DMS114 treated with DMSO at 0.1 percent for 48 hours (cell line): ENCODE measurements at regions not wholly inside any gene's neighbourhood (a gene's known extent, or its start where the extent isn't known, plus 50 kb on each side); places are given as distances from the start of the nearest gene placed in this dataset.
"Not testable (repeated sequence)": the region's sequence is repeated elsewhere in the genome, so short reads cannot be mapped to it uniquely, and the experiment has no call there.

Experiments
- DNase-seq: peaks from one replicate; lab custom pipeline; 2025; ENCODE audit not compliant: unreplicated experiment; lab: John Stamatoyannopoulos, UW

GRCh38 chr6:164602415-164602814, 707.0 kb downstream of the C6orf118 start:
- not testable (repeated sequence) for DNase-seq

DNA sequence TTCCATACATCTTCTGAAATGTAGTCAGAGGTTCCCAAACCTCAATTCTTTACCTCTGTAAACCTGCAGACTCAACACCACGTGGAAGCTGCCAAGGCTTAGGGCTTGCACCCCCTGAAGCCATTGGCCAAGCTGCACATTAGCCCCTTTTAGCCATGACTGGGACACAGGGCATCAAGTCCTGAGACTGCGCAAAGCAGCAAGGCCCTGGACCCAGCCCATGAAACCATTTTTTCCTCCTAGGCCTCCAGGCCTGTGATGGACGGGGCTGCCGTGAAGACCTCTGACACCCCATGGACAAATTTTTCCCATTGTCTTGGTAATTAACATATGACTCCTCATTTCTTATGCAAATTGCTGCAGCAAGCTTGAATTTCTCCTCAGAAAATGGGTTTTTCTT, 727.8 kb downstream of the C6orf118 start:
- no peak for DNase-seq

GRCh38 chr6:164579035-164579434, 730.4 kb downstream of the C6orf118 start:
- no peak for DNase-seq

DNA sequence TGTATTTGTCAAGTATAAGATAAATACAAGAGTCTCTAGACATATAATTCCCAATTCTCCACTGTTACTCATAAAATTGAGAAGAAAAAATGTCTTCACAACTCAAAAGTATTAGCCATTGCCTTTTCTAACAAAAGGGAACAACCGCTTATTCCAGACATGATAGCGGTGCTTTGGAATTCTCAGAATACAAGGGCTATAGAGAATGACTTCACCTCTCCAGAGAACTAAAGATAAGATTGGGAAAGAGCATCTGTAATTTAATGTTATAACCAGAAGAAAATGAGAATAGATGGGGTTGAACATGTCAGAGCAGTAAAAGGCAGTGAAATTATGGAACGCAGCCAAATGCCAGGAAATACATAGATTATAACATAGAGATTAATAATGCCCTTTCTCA, 730.8 kb downstream of the C6orf118 start:
- DNase-seq, result no peak

DNA sequence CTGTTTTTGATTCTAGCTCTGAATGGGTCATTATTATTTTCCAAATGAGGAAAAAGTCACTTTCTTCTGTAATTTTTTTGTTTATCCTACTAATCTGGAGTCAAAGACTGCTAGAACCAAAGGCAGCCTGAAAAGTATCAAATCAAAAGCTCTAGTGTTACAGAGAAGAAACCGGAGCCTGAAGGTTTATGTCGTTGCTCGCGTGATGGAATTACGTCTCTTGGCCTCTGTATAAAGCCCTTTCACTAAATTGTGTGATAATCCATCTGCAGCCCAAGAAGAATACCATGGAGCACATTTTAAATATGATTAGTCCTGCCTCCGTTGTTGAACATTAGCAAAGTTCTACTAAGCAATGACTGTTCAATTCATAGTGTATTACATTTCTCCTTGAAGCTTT, 738.6 kb downstream of the C6orf118 start:
- DNase-seq, result no peak

DNA sequence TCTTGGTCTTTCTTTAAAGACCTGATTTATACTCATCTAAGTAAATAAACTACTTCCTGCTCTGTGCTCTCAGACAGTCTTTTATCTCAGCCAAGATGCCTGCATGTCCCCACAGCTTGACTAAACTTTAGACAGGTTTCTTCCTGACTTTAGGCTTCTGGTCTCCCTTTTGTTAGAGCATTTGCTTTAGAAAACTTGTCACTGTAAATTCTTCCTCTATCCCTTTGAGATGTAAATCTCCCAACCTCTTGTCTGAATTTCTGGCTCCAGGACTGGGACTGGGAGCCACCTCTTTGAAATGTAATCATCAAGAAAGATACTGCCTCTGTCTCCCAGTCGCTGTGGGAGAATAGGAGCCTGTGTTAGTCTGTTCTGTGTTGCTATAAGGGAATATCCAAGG, 739.9 kb downstream of the C6orf118 start:
- no peak for DNase-seq

DNA sequence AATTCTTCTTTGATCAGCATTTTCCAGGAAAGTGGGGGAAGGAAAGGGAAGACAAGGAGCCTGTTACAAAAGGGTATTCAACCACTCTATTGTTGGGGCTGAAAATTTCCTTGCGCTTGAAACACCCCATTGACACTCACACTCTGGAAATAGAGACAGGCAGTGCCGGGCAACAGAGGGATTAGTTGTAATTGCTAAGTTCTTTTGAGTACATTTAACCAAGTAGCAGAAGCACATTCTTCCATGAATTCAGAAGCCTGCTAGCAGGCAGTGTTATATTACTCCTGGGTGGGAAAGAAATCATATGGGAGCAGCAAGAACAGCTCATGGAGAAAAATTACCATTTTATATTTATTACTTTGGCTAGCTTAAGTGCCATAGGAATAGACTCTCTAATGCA, 745.5 kb downstream of the C6orf118 start:
- DNase-seq, result no peak

GRCh38 chr6:164561656-164562055, 747.7 kb downstream of the C6orf118 start:
- no peak for DNase-seq

- no peak for DNase-seq
These were observed 754.5 kb downstream of the C6orf118 start for GRCh38 chr6:164554700-164555476.

DNA sequence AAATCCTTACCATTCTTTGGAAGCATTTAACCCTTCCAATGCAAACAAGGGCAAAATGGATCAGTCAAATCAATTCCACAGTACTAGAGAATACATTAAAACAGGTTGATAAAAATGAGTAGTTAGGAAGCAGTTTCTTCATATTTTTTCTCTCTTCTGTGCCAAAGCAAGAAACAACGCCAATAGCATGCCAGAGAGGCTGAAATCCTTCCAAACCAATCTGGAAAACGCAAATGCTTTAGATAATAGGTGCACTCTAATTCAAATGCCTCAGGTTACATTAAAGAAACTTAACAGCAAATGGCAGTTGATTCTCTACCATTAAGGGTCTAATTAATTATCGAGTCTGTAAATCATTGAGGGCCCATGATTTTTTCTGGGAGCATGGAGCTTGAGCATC, 755.2 kb downstream of the C6orf118 start:
- DNase-seq, result no peak

DNA sequence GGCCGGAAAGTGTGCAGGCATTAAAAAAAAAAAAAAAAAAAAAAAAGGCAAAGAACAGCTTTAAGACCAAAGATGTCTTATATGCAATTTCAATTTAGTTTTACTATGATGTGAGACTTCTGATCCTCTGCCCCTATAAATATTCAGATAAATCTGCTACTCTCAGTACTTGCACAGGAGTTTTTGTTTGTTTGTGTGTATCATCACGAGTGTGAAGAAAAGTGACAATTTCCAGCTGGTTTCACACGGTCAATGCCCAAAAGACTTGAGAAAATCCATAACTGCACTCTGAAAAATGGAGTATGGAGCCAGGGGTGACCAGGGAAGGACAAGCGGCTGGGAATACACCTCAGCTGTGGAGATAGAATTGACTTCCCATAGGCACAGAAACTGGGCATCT, 757.7 kb downstream of the C6orf118 start:
- no peak for DNase-seq

DNA sequence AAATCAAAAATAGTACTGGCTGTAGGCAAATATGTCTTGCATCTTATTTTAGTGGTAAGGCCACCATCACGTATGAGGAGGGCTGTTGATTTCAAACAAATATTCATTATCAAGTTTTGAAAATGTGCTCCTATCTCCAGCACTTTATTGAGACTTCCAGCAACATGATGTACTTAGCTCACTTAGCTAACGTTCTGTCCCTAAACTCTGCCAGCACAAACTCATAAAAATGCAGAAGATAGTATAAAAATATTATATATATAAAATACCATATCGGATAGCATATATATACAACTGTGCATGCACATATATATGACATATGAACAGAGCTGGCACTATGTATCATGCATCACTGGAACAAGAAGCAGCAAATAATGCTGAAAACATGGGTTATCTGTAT, 762.3 kb downstream of the C6orf118 start:
- no peak for DNase-seq

DNA sequence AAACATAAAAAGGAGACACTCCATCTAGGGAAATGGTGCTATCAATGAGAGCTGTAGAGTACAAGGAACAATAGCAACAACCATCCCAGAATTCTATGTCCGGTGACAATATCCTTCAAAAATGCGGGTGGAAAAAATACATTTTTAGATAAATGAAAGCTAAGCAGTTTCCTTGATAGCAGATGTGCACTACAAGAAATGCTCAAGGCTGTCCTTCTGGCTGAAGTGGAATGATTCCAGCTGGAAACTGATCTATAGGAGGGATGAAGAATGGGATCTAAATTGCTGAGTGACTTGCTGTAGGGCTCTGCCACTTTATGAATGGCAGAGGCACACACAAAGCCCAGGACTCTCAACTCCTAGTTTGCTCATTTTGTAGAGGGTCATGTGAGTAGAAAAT, 763.1 kb downstream of the C6orf118 start:
- no peak for DNase-seq

DNA sequence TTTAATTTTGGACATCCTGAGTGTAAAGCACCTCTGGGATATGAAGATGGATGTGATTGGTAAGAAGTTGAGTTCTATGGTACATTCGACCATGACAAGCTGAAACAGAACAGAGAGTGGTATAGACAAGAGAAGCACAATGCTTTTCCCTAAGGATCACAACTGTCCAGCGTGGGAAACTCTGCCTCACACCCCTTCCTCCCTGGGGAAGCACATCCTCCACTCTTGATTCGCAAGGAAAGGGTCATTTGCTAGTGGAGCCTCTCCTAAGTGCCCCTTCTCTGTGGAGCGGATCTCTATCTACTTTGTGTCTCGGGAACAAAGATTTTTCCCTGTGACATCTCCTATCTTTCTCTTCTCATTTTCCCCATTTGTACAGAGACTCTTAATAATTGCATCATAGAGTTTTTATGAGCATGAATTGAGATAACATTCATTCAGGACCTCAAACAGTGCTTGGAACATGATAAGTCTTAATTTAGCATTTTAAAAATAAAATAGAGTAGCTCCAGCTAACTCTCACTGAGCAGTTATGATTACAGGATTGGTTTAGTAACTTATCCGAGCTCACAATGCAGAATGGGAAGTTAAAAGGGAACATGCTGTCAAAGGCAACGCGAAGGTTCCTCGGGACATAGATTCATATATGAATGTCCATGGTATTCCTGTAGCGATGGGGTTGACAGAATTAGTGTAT, 775.2 kb downstream of the C6orf118 start:
- DNase-seq, result no peak

GRCh38 chr6:164533045-164533362, 776.4 kb downstream of the C6orf118 start:
- DNase-seq, result no peak

- no peak for DNase-seq
These were observed 777.0 kb downstream of the C6orf118 start for GRCh38 chr6:164532198-164533044.

DNA sequence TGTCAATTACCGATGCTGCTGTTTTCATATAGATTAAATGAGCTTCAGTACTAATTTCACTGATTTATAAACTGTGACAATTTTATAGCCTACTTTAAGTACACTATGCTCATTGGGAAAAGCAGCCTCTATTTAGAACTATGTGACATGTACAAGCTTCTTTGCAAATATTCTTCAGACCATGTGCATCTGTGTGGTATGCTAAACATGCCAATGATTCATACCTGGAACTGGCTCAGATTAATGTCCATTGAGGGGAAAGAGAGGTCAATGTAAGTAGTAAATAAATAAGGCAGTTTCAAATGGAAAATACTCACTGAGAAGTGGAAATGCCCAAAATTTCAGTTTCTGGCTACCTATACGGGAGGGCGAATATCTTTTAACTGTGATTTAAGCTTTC, 777.7 kb downstream of the C6orf118 start:
- no peak for DNase-seq

GRCh38 chr6:164528539-164528938, 780.9 kb downstream of the C6orf118 start:
- DNase-seq, result no peak

- no peak for DNase-seq
These were observed 786.2 kb downstream of the C6orf118 start for GRCh38 chr6:164523087-164523654.

DNA sequence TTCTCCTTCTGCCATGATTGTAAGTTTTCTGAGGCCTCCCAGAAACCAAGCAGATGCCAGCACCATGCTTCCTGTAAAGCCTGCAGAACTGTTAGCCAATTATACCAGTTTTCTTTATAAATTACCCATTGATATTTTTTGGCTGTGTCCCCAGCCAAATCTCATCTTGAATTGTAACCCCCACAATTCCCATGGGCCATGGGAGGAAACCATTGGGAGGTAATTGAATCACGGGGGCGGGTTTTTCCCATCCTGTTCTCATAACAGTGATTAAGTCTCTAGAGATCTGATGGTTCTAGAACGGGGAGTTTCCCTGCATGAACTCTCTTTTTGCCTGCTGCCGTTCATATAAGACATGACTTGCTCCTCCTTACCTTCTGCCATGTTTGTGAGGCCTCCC, 788.5 kb downstream of the C6orf118 start:
- DNase-seq, result no peak

DNA sequence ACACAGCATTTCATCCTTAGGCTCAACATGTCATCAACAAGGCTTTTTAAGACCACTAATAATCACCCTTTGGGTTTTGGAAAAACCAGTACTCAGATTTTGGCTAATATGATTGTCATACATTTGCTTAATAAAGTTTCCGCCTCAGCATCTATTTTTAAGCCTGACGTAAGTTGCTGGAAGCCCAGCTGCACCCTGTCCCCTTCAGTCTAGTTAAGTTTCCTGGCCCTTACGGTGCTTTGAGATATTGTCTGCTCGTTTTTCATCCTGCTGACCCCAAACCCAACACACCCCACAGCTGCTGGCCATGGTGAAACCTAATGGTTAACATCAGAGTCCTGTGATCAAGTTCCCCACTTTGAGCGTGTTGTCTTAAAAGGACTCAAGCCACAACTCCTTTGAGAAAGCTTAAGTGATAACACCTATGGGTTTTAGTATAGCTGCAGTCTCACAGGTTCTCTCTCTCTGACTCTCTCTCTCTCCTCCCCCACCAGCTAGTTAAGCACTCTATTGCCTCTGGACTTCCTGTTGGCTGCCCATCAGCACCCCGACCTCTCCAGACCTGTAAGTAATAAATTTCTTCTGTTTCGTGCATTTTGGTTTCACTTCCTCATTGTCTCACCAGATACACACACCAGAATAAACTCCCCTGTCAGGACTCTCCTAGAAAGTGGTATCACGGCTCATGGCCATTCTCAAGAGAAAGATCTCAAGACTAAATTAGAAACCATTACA, 802.0 kb downstream of the C6orf118 start:
- no peak for DNase-seq
